RWPE1 (cell line): ENCODE measurements at regions not wholly inside any gene's neighbourhood (a gene's known extent, or its start where the extent isn't known, plus 50 kb on each side); places are given as distances from the start of the nearest gene placed in this dataset.

ENCODE experiments used
- CTCF ChIA-PET: fragments of 350-600 bp; sonication (Branson Sonifier 250); formaldehyde crosslinking; extraction: SDS; loops from one replicate; lab custom pipeline; 2021; lab: Yijun Ruan, JAX
- POLR2A ChIA-PET: fragments of 400-600 bp; formaldehyde crosslinking; extraction: SDS; loops from one replicate; lab custom pipeline; 2020; ENCODE audit warnings: antibody characterized with exemption; ENCODE audit not compliant: low non-redundant PET; lab: Yijun Ruan, JAX
- DNase-seq: peaks from one replicate; pipeline ENCODE4 v3.0.0; 2012; ENCODE audit warnings: low spot score
- H3K27ac ChIP-seq: fragments of 450-650 bp; 2 replicates; pipeline ENCODE4 v1.5.1; 2017
- CTCF ChIP-seq: fragments of 450-650 bp; conservative IDR thresholded peaks from 2 replicates; pipeline ENCODE4 v1.5.1; 2017; ENCODE audit warnings: low read depth, mild to moderate bottlenecking

DNA sequence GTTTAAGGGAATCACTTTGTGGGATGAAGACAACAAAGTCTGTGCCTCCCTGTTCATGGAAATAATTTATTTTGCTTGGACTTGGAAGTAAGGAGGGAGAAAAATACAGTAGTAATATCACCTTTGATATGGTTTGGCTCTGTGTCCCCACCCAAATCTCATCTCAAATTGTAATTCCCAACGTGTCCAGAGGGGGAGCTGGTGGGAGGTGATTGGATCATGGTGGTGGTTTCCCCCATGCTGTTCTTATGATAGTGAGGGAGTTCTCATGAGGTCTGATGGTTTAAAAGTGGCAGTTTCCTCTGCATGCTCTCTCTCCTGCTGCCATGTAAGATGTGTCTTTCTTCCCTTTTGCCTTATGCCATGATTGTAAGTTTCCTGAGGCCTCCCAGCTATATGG is 460.7 kb downstream of the NOVA1 start:
- ChIA-PET CTCF (no interaction called here), POLR2A (no interaction called here)
- no peak overlapping the region for H3K27ac ChIP-seq
- no peak for TF ChIP-seq CTCF
- no peak for DNase-seq

- ChIA-PET POLR2A (no interaction called here), CTCF (no interaction called here)
- TF ChIP-seq CTCF, result no peak
- H3K27ac ChIP-seq, result no peak overlapping the region
- no peak for DNase-seq
Measured at GRCh38 chr14:26132061-26132645, 465.7 kb downstream of the NOVA1 start.

- DNase-seq, result no peak
- ChIA-PET CTCF (no interaction called here), POLR2A (no interaction called here)
- no peak overlapping the region for H3K27ac ChIP-seq
- no peak for TF ChIP-seq CTCF
Measured at GRCh38 chr14:26130690-26131089, 467.1 kb downstream of the NOVA1 start.

DNA sequence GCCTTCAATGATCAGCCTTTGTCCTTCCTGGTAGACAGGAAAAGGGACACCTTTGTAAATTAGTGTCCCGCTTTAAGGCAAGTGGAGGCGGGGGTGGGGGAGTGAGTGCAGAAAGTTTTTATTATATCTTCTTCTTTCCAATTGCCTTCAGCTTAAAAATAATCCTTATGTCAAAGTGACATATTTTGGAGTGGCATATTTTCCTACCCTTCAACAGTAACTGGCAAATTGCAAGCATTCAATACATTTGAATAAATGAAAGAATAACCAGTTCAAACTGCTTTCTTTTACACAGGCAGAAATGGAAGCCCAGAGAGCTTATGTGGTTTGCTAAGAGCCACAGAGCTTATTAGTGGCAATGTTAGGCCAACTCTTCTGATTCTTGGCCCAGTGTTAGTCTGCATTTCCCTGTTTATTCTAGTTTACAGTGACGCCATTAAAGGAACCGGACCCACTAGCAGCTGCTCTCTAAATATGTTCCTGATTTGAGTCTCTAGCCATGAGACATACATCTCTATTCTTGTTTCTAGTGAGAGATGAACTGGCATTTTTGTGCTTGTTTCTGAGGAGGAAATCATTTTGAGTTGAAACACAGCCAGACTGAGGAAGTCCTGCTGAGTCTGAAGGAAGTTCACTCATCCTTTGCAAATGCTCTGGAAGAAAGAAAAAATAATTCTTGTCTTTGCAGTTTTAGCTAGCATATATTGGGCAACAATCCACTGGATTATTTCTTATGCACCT is 468.7 kb downstream of the NOVA1 start:
- ChIA-PET POLR2A (no interaction called here), CTCF (interaction anchor here (0.6 kb wide), 1 partner anchor 1688 kb away, joined by 3 read pairs; no protein-coding TSS in a partner anchor)
- H3K27ac ChIP-seq, result no peak overlapping the region
- TF ChIP-seq CTCF, result no peak
- no peak for DNase-seq

GRCh38 chr14:26124896-26125438 is 472.9 kb downstream of the NOVA1 start:
- CTCF ChIA-PET, result interaction anchor here (0.7 kb wide), 1 partner anchor 23 kb away, joined by 3 read pairs; no protein-coding TSS in a partner anchor
- no peak for TF ChIP-seq CTCF

GRCh38 chr14:26123459-26123858 is 474.4 kb downstream of the NOVA1 start:
- TF ChIP-seq CTCF, result no peak
- POLR2A ChIA-PET, result no interaction called here
- CTCF ChIA-PET, result no interaction called here

More at GRCh38 chr14:26124896-26125438, 472.9 kb downstream of the NOVA1 start:
- POLR2A ChIA-PET, result no interaction called here
- no peak overlapping the region for H3K27ac ChIP-seq
- no peak for DNase-seq

More at GRCh38 chr14:26123459-26123858, 474.4 kb downstream of the NOVA1 start:
- no peak overlapping the region for H3K27ac ChIP-seq
- DNase-seq, result no peak
